ENCODE measurements at regions not wholly inside any gene's neighbourhood (a gene's known extent, or its start where the extent isn't known, plus 50 kb on each side); places are given as distances from the start of the nearest gene placed in this dataset.

- TF ChIP-seq CTCF (IDR thresholded peaks at IDR 0.05) (no peak), POLR2A (IDR thresholded peaks at IDR 0.05) (no peak), POLR2AphosphoS5 (IDR thresholded peaks at IDR 0.05) (no peak), EP300 (IDR thresholded peaks at IDR 0.05) (no peak)
These were observed 102.1 kb downstream of the CXCL12 start for GRCh38 chr10:44282626-44283300.

Data from gastroesophageal sphincter (tissue), 3 donors.